22Rv1 (cell line): ENCODE measurements at regions not wholly inside any gene's neighbourhood (a gene's known extent, or its start where the extent isn't known, plus 50 kb on each side); places are given as distances from the start of the nearest gene placed in this dataset.

Experiments
- ZFX ChIP-seq: fragments of 450-650 bp; IDR thresholded peaks from 2 replicates; pipeline ENCODE4 v1.6.1; 2017; ENCODE audit warnings: antibody characterized with exemption, borderline replicate concordance
- TF ChIP-seq, protein P1 (sequence below): fragments of 450-650 bp; IDR thresholded peaks from 2 replicates; pipeline ENCODE4 v1.5.1; 2017; ENCODE audit warnings: mild to moderate bottlenecking

DNA sequence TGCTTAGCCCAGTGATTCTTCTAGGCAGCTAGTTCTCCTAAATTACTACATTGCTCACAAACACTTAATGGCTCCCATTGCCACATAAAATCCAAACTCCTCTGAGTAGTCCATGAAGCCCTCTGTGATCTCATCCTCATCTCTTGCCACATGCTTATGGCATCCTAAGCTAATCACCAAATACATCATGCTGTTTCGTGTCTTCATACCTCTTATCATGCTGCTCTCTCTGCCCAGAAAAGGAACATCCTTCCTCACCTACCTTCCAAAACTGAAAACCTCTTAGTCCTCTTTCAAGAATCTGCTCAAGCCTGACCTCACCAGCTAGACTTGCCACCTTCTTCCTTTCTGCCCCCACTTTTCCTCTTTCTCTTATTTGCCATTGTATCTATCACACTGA lies 108.5 kb downstream of the DUSP6 start:
- TF ChIP-seq, protein P1, sequence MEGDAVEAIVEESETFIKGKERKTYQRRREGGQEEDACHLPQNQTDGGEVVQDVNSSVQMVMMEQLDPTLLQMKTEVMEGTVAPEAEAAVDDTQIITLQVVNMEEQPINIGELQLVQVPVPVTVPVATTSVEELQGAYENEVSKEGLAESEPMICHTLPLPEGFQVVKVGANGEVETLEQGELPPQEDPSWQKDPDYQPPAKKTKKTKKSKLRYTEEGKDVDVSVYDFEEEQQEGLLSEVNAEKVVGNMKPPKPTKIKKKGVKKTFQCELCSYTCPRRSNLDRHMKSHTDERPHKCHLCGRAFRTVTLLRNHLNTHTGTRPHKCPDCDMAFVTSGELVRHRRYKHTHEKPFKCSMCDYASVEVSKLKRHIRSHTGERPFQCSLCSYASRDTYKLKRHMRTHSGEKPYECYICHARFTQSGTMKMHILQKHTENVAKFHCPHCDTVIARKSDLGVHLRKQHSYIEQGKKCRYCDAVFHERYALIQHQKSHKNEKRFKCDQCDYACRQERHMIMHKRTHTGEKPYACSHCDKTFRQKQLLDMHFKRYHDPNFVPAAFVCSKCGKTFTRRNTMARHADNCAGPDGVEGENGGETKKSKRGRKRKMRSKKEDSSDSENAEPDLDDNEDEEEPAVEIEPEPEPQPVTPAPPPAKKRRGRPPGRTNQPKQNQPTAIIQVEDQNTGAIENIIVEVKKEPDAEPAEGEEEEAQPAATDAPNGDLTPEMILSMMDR: no peak
- TF ChIP-seq ZFX: no peak
